ENCODE measurements at regions not wholly inside any gene's neighbourhood (a gene's known extent, or its start where the extent isn't known, plus 50 kb on each side); places are given as distances from the start of the nearest gene placed in this dataset.

- TF ChIP-seq, protein P1, sequence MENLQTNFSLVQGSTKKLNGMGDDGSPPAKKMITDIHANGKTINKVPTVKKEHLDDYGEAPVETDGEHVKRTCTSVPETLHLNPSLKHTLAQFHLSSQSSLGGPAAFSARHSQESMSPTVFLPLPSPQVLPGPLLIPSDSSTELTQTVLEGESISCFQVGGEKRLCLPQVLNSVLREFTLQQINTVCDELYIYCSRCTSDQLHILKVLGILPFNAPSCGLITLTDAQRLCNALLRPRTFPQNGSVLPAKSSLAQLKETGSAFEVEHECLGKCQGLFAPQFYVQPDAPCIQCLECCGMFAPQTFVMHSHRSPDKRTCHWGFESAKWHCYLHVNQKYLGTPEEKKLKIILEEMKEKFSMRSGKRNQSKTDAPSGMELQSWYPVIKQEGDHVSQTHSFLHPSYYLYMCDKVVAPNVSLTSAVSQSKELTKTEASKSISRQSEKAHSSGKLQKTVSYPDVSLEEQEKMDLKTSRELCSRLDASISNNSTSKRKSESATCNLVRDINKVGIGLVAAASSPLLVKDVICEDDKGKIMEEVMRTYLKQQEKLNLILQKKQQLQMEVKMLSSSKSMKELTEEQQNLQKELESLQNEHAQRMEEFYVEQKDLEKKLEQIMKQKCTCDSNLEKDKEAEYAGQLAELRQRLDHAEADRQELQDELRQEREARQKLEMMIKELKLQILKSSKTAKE (IDR thresholded peaks at IDR 0.05; ENCODE audit: low read depth, poor library complexity, severe bottlenecking): no peak
Observed at GRCh38 chr16:86757704-86758040, 179.3 kb downstream of the FOXL1 start (continued).

DNA sequence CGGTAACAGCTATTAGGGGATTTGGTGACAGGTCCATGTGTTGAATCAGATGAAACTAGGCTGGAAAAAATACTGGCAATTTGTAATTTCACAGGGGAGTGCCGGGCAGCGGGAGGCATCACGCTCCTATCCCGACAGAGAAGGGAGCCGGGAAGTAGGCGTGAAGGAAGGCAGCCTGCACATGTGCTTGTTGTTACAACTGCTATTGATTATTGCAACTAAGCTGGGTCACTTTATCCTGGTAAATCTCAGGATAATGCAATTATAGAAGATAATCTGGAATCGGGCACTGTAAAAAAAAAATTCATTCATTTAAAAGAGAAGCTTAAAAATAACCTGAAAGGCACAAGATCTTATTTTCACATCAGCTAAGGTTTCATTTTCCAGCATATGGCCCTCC is 180.6 kb downstream of the FOXL1 start:
- H3K36me3 ChIP-seq (ENCODE audit: control insufficient read depth in 2 of 2, insufficient read depth in 2 of 2, low read length in 1 of 2): no peaks in the 10 kb centered on the region
- intact Hi-C loops (cut with micrococcal nuclease; ENCODE audit: unreplicated experiment) (no loop called here), in situ Hi-C loops (cut with MboI) (no loop called here)
- ChIA-PET SMC1A (ENCODE audit: uncharacterized antibody, unreplicated experiment) (interaction anchor here (0.8 to 1.2 kb wide), 5 partner anchors 9 to 194 kb away, joined by 3 to 7 read pairs (median 4); no protein-coding TSS in a partner anchor), RAD21 (ENCODE audit: unreplicated experiment) (interaction anchor here (0.7 to 1.2 kb wide), 2 partner anchors 94 to 188 kb away, joined by 3 to 4 read pairs; no protein-coding TSS in a partner anchor), CTCF (interaction anchor here (0.9 to 3.1 kb wide), 4 partner anchors 9 to 194 kb away, joined by 3 to 12 read pairs (median 4); no protein-coding TSS in a partner anchor), POLR2A (no interaction called here)
- ATAC-seq: no peak
- no peak for TF ChIP-seq RB1 (IDR thresholded peaks at IDR 0.05; ENCODE audit: borderline replicate concordance)
- TF ChIP-seq ZSCAN29 (IDR thresholded peaks at IDR 0.05): no peak
- TF ChIP-seq YY1 (IDR thresholded peaks at IDR 0.05; ENCODE audit: low read depth, low read length): no peak
- no peak for TF ChIP-seq RFX5 (IDR thresholded peaks at IDR 0.05; ENCODE audit: low read depth, low read length)
- TF ChIP-seq TAF1 (IDR thresholded peaks at IDR 0.05; ENCODE audit: borderline replicate concordance, low read depth, low read length): no peak
- no peaks in the 10 kb centered on the region for H3K4me1 ChIP-seq (ENCODE audit: control insufficient read depth, insufficient read depth, low read length)
- no peak overlapping the region for H3K4me3 ChIP-seq
- H3K9me3 ChIP-seq (replicated peaks; ENCODE audit: control insufficient read depth, insufficient read depth, low read length): no peaks in the 10 kb centered on the region
- no peak overlapping the region for H2AFZ ChIP-seq (ENCODE audit: control insufficient read depth, low read depth, low read length)
- 62% methylated on average over 8 of the region's 8 CpGs for WGBS (ENCODE audit: insufficient coverage, insufficient replicate concordance, low lambda C conversion rate, missing lambda C conversion rate)
- no peaks in the 10 kb centered on the region for H4K20me1 ChIP-seq (ENCODE audit: control insufficient read depth, insufficient read depth)
- no peak overlapping the region for H3K27ac ChIP-seq (ENCODE audit: control insufficient read depth, insufficient read depth)
- BruUV-seq (replicated peaks): no TSS peak
- FAIRE-seq: no peak
- no peak overlapping the region for H3K4me2 ChIP-seq (ENCODE audit: control insufficient read depth, insufficient read depth)
- DNase-seq (ENCODE audit: low read depth, low spot score): no peak
- H3K79me2 ChIP-seq (ENCODE audit: control insufficient read depth, insufficient read depth, low read length): no peaks in the 10 kb centered on the region
- H3K9ac ChIP-seq (ENCODE audit: control insufficient read depth, insufficient read depth, low read length): no peak overlapping the region
- 0 out of 4 replicates have a peak, but pooled peaks cover 0 to 2% of the 10 kb centered on the region in 2 experiments for H3K27me3 ChIP-seq (replicated peaks in 1 of 2; ENCODE audit: control insufficient read depth in 2 of 2, insufficient read depth in 2 of 2, low read length in 1 of 2)
